Upper lobe of right lung (tissue), 1 donor: ENCODE measurements at regions not wholly inside any gene's neighbourhood (a gene's known extent, or its start where the extent isn't known, plus 50 kb on each side); places are given as distances from the start of the nearest gene placed in this dataset.
"Not testable (repeated sequence)": the region's sequence is repeated elsewhere in the genome, so short reads cannot be mapped to it uniquely, and the experiment has no call there.

Experiments used
- ATAC-seq: fragments of 200-7000 bp; cut with Tn5 transposase; one replicate; pipeline ENCODE4 v1.9.1; 2020; ENCODE audit warnings: mild to moderate bottlenecking, moderate library complexity
- DNase-seq: peaks from one replicate; pipeline ENCODE4 v3.0.0-alpha.2; 2020
- H3K27ac ChIP-seq: fragments of 200-600 bp; one replicate; pipeline ENCODE4 v1.8.0; 2022
- H3K27me3 ChIP-seq: fragments of 200-600 bp; one replicate; pipeline ENCODE4 v1.8.0; 2022; ENCODE audit warnings: mild to moderate bottlenecking
- H3K36me3 ChIP-seq: fragments of 200-600 bp; one replicate; pipeline ENCODE4 v1.8.0; 2022
- H3K4me1 ChIP-seq: fragments of 200-600 bp; one replicate; pipeline ENCODE4 v1.8.0; 2022
- H3K4me3 ChIP-seq: fragments of 200-600 bp; one replicate; pipeline ENCODE4 v1.8.0; 2022; ENCODE audit warnings: mild to moderate bottlenecking
- H3K9me3 ChIP-seq: fragments of 200-600 bp; one replicate; pipeline ENCODE4 v1.8.0; 2022
- CTCF ChIP-seq: fragments of 200-600 bp; IDR thresholded peaks from one replicate; pipeline ENCODE4 v1.8.0; 2022; ENCODE audit warnings: antibody characterized with exemption
- intact Hi-C: fragments of 100-400 bp; cut with DNase I; formaldehyde crosslinking; loops from one replicate; pipeline ENCODE4 v1.11.0; 2022
- donor health status: DM: no; HTN: yes; CAD: no; lungs with severe emphysema.

GRCh38 chr4:37747772-37748330 is 61.7 kb upstream of the RELL1 start:
- Histone ChIP-seq H3K27me3 (no peaks in the 10 kb centered on the region), H3K36me3 (no peaks in the 10 kb centered on the region), H3K4me3 (no peak overlapping the region), H3K27ac (no peak overlapping the region), H3K9me3 (no peaks in the 10 kb centered on the region), H3K4me1 (no peaks in the 10 kb centered on the region)
- DNase-seq (no peak), ATAC-seq (no peak)
- intact Hi-C loops, result no loop called here
- TF ChIP-seq CTCF, result no peak

GRCh38 chr4:37746852-37747251 is 60.7 kb upstream of the RELL1 start:
- H3K4me1 ChIP-seq, H3K36me3 ChIP-seq, H3K27ac ChIP-seq, H3K9me3 ChIP-seq, intact Hi-C loops, H3K27me3 ChIP-seq, ATAC-seq, H3K4me3 ChIP-seq, DNase-seq: not testable (repeated sequence)

GRCh38 chr4:37745946-37746345 is 59.8 kb upstream of the RELL1 start:
- Histone ChIP-seq H3K36me3 (no peaks in the 10 kb centered on the region), H3K4me1 (no peaks in the 10 kb centered on the region), H3K9me3 (no peaks in the 10 kb centered on the region), H3K27ac (no peak overlapping the region), H3K4me3 (no peak overlapping the region), H3K27me3 (no peaks in the 10 kb centered on the region)
- DNase-seq, result no peak
- intact Hi-C loops, result no loop called here
- no peak for TF ChIP-seq CTCF
- no peak for ATAC-seq

GRCh38 chr4:37742149-37742548 is 56.0 kb upstream of the RELL1 start:
- H3K4me3 ChIP-seq, result no peak overlapping the region
- peak; percentile 38 for ATAC-seq
- TF ChIP-seq CTCF, result no peak
- no peaks in the 10 kb centered on the region for H3K27me3 ChIP-seq
- no peaks in the 10 kb centered on the region for H3K9me3 ChIP-seq
- no peaks in the 10 kb centered on the region for H3K4me1 ChIP-seq
- no peaks in the 10 kb centered on the region for H3K36me3 ChIP-seq
- H3K27ac ChIP-seq, result no peak overlapping the region
- DNase-seq, result no peak
- intact Hi-C loops, result no loop called here

- Histone ChIP-seq H3K36me3 (no peaks in the 10 kb centered on the region), H3K27ac (no peak overlapping the region), H3K9me3 (no peaks in the 10 kb centered on the region), H3K27me3 (no peaks in the 10 kb centered on the region), H3K4me1 (no peaks in the 10 kb centered on the region), H3K4me3 (no peak overlapping the region)
- no peak for DNase-seq
- intact Hi-C loops, result no loop called here
- no peak for ATAC-seq
- TF ChIP-seq CTCF, result no peak
These were observed 55.4 kb upstream of the RELL1 start for GRCh38 chr4:37741564-37741963.

- intact Hi-C loops, result no loop called here
- no peaks in the 10 kb centered on the region for H3K9me3 ChIP-seq
- H3K4me1 ChIP-seq, result no peaks in the 10 kb centered on the region
- no peak for TF ChIP-seq CTCF
- H3K27me3 ChIP-seq, result no peaks in the 10 kb centered on the region
- no peak overlapping the region for H3K27ac ChIP-seq
- no peaks in the 10 kb centered on the region for H3K36me3 ChIP-seq
- no peak for ATAC-seq
- H3K4me3 ChIP-seq, result no peak overlapping the region
- no peak for DNase-seq
These were observed 54.4 kb upstream of the RELL1 start for GRCh38 chr4:37740546-37740945.
